ENCODE measurements at regions not wholly inside any gene's neighbourhood (a gene's known extent, or its start where the extent isn't known, plus 50 kb on each side); places are given as distances from the start of the nearest gene placed in this dataset.
"Not testable (repeated sequence)": the region's sequence is repeated elsewhere in the genome, so short reads cannot be mapped to it uniquely, and the experiment has no call there.

DNA sequence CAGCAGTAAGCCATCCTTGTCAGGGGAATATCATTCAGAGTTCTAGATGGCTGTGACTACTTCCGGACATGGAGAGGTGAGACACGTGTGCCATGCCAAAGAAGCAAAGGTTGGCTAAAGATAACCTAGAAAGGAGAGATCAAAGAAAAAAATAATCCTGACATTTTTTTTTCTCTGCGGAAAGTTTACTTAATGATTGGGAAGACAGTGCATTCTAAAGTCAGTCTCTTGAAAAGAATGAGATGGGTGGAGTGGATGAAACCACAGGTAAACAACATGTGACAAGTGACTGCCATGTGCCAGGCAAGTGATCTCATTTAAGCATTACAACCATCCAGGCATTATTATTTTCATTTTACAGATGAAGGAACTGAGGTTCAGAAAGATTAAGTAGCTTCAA lies 436.6 kb downstream of the SOX2 start:
- DNase-seq: no peak

DNA sequence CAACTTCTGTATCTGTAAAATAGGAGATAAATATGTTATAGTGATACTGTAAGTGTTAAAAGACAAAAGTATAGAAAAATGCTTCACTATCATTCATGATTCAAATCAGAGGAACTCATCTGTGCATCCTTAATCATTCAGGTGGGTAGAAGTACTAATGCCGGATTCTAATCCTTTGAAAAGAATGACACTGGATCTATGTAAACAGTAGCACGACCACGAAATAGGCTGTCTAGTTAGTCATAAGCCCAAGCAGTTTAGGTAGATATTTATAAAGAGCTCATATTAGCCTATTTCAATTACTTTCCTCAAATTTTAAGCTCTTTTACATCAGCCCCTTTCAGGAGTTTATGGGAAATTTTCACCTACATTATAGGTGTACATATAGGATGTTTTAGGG lies 437.9 kb downstream of the SOX2 start:
- DNase-seq: no peak

DNA sequence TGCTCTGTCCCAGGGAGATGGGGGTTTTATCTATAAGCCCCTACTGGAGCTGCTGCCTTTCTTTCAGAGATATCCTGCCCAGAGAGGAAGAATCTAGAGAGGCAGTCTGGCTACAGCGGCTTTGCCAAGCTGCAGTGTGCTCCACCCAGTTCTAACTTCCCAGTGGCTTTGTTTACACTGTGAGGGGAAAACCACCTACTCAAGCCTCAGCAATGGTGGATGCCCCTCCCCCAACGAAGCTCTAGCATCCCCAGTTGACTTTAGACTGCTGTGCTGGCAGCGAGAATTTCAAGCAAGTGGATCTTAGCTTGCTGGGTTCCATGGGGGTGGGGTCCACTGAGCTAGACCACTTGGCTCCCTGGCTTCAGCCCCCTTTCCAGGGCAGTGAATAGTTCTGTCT lies 444.6 kb downstream of the SOX2 start:
- not testable (repeated sequence) for DNase-seq

DNA sequence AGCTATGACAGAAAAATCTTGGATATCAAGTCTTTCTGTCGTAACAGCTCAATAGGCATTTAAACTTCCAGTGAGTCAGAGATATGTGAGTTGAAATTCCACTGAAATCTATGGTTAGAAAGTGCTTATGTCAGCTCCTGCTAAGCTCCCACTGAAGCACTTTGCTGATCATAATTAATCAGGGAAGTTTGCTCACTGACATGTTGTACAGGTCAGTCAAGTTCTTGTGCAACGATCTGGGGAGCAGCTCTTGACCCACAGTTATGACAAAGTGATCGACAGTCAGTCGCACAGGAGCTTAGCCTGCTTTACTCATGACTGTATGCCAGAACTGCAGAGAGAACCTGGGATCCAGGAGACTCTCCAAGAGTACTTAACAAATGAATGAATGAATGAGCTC lies 453.5 kb downstream of the SOX2 start:
- no peak for DNase-seq

DNA sequence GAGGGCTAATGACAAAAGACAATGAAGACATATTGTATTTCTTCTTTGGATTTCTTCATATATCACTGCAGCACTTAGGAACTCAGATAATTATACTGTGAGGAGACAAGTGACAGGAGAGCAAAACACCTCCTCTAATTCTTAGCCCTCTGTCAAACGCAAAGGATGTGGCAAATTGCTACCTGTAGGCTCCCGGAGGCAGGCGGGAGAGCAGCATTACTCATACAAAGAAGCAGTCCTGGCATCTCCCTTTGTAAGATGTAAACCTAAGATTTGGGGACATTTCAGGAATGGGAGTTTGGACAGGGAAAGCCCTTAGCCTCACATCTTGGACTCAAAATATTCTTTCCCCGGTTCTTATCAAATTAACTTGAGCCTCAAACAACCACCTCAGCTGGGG lies 460.8 kb downstream of the SOX2 start:
- no peak for DNase-seq

DNA sequence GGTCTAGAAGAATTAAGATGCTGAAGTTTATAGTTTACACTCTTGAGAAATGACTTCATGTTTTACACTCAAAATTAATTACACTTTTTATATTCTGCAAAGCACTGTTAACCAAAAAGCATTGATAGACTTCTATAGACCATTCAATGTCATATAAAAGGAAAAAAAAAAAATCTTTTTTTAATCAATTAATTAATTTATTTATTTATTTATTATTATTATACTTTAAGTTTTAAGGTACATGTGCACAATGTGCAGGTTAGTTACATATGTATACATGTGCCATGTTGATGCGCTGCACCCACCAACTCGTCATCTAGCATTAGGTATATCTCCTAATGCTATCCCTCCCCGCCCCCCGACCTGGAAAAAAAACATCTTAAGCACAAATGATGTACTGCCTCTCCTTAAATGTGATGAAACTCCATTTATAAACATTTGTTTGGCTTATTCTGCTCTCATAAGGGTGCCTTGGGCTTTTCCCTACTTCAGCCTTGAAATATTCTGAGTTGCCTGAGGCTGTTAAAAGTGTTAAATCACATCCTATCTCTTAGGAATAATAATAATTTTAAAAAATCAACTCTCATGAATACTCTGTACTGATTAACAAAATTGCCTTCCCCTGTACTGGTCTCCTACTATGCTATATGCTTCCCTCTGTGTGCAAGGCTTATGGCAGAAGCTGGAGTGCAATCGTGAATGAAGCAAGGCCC lies 466.9 kb downstream of the SOX2 start:
- DNase-seq: no peak

DNA sequence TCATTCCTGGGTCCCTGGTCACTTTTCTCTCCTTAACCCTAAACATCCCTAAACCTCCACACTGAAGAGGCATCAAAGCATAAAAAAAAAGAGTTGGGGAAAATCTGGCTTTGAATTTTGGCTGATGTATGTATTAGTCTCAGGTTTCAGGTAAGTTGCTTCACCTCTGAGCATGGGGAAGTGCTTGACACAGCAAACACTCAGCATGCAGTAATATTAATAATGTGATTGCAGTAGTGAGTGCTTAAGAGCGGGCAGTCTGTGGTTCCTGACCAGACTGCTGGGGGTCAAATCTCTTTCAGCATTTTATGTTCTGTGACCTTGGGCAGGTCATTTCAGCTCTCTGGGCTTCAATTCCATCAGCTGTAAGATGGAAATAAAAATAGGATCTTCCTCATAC lies 467.9 kb downstream of the SOX2 start:
- DNase-seq: no peak

DNA sequence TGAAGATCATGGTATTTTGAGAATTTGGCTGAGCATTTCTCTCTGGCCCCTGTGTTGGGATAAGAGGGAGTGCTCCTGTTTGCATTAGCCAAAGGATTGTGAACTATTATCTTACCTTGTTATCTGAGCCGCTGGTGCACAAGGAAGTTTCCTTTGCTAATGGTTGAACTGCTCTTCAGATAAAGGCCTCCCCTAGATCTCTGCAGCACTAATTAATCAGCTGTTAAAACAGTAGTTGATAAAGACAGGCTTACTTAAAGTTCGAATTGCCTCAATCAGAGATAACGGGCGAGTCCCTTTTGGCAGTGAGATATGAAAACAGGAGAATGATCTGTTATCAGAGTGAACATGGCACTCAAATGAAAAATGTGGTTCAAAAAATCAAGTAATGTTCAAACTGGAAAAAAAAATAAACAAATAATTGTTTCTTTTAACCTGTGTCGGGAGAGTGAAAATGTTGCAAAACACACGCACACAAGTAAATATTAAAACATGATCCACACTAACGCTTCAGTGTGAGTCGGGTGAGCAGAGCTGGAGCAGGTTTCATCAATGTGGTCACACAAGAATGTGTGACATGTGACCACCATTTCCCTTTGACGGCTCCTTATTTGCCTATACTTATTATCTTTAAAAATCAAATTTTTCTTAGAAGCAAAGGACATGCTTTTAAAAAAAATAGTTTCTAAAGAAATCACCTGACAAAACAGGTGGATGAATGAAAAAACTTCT lies 469.1 kb downstream of the SOX2 start:
- no peak for DNase-seq

DNA sequence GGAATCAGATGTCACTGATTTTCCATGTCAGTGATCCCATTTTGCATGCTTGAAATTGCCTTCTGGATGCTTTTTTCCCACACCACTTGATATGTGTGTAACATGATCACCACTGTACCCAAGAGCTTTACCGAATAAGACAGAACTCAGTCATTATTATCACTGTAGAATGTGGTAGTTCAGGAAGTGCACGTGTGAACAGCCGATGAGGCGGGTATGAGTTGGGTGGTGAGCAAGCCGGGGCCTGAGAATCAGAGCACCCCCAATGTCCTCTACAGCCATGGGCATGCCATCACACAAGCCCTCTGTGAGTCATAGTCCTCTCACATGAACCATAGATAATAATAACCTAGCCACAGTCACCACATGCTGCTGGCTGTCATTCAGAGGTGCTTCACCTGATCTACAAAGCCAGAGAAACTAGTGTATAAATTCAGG lies 470.8 kb downstream of the SOX2 start:
- no peak for DNase-seq

DNA sequence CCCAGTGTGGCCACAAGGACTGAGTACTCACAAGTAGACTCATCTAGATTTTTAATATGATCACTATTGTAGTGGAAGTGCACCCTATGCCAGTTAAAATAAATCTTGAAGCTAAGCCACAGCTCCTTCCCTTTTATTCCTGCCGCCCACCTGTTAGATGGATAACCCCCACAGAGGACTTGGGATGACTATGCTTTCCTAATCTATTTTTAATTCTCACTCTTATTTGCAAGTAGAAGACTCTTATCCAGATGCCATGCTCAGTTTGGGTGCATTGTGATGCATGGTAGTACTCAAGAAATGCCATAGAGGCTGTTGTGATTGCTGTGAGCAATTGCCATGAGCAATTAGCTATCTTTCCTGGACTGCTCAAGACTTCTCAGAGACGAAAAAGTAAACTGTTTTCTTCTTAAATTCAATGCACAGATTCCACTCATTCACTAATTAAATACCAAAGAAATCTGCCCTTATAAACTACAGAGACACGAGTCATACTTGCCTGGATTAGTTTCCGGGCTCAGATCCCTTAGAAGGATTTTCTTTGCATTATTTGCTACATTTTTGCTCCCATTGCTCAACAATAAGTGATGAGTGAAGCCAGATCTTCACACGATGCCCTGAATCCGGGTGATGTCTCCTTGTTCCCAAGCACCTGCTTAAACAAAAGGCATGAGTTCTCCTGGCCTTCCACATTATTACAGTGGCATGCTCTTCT lies 472.1 kb downstream of the SOX2 start:
- DNase-seq: no peak

DNA sequence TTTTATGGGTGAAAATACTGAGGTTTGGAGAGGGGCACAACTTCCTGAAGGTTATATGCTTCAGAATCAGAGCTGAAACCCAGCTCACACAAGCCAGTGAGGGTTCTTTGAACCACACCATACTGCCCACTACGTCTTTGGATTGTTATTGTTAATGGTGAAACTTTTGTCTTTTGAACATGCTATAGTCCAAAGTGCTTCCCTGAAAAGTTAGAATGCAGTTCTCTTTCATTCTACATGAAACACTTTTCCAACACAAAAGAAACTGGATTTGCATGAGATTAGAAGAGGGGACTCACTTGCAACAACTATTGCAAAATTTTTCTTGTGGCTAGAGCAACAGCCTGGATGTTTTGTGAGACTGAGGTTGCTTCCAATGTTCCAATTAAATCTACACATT lies 473.6 kb downstream of the SOX2 start:
- no peak for DNase-seq

DNA sequence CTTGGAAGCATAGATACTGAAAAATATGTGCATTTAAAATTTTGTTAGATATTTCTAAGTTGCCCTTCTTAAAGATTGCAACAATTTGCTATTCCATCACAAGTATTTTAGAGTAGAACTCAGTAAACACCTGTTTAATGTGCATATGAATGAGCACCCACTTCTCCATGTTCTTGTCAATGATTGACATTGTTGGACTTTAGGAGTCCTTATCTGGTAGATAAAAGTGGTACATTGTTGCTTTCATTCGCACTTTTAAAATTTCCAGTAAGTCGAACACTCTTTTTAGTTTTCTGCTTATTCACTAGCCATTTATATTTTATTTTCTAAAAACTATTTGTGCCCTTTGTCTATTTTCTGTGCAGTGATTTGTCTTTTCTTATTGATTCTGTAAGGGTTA lies 478.3 kb downstream of the SOX2 start:
- DNase-seq: no peak

DNA sequence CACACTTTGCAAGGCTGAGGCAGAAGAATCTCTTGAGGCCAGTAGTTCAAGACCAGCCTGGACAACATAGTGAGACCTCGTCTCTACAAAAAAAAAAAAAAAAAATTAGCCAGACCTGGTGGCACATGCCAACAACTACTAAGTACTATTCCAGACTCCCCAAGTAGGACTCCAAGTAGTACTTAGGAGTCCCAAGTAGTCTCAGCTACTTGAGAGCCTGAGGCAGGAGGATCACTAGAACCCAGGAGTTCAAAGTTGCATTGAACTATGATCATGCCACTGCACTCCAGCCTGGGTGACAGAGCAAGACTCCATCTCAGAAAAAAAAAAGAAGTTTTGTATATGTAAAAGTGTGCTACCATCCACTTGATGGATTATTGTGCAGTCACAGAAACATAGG lies 486.6 kb downstream of the SOX2 start:
- no peak for DNase-seq

DNA sequence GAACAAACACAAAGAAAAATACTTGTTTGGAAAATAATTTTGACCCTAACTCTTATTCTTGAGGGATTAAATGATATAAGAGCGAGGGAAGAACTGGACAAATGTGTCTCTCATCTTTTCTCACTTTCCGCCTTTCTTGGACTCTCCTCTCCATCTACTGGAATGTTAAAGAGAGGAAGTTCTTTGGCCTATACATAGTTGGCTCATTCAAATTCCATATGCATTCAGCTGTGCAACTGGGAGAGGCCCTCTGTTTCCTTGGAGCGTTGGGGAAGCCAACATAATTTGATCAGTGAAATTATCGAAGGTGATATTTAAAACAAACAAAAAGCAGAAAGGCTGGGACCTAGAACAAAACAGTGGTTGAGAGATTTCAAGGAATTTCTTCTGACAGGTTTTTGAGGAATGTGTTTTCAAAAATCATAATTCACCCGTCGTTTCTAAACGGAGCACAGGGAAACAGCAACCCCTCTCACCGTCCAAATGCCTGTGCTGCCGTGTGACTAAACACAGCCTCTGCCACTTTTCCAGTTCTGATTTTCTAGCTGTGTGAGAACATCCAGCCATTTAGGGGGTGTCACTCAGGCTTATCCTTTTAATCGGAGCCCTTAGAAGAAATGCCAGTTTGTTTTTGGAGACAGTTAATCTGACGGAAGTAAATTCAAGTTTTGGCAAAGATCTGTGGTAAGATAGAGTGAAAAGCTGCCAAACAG lies 489.9 kb downstream of the SOX2 start:
- no peak for DNase-seq

DNA sequence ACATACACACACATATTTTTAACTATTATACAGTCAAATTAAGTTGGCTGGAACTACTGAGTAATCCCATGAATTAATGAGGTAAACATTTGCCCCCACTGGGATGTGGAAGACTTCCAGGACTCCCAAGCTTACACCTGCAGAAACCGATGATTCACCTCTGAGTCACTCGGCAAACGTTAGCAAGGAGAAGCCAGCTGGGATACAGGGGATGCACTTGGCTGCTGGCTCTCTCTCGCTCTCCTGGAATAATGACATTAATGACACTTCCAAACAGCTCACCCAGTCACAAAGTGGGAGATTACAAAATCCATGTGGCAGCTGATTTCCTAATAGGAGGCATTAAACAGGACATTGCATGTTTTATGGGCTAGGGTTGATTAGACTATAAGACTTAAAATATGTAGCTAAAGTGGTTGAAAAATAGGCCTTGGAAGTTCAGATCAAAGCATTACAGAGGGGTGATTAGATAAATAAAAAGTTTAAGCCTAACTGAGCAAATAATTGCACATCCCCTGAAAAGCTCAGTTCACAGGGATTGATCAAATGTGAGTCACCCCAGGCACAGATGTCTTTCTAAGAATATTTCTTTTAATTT lies 500.9 kb downstream of the SOX2 start:
- DNase-seq: no peak

DNA sequence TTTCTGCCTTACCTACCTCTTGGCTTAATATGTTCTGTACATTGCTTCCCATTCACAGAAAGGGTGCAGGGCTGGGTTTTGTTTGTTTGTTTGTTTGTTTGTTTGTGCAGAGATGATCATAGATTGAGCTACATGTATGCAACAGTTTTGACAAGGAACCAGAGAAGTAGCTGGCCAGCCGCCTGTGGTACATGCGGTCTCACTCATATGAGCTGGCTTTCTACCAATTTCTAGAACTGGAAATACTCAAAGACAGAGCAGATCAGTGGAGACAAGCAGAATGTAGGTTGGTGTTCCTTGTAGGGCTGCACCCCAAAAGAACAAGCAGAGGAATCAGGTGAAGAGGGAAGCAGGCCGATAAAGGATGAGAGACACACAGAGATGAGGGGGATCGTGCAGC lies 502.7 kb downstream of the SOX2 start:
- DNase-seq: no peak

DNA sequence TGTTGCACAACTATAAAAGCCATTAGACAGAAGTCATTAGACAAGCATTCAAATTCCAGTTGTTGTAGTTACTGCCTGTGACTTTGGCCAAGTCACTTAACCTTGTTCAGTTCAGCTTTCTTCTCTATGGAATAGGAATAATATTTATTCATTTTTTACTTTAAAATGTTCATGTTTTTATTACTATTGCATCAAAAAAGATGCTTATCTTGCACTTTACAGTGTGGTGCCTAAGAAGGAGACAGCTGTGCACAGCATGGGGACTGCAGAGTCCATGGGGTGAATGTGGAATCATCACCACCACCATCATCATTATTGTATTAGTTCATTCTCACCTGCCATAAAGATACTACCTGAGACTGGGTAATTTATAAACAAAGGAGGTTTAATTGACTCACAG lies 504.2 kb downstream of the SOX2 start:
- no peak for DNase-seq

DNA sequence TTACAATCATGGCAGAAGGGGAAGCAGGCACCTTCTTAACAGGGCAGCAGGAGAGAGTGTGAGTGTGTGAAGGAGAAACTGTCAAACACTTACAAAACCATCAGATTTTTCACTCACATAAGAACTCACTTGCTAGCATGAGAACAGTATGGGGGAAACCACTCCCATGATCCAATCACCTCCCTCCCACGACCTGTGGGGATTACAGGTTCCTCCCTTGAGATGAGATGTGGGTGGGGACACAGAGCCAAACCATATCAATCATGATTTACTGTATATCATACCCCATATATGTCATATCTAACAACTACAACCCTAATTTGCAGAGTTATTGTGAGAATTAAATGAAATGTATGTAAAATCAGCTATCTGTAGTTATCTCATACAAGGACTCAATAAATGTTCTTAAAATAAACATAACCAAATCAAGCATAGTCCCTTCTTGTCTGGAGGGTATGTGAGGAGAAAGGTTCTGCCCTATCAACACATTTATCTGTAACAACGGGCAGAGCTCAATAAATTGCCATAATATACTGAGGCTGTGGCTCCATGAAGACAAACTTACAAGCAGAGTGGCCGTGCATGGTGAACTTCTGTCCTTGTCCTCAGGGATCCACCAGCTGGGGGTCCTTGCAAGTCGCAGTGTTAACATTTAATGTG lies 504.7 kb downstream of the SOX2 start:
- no peak for DNase-seq

DNA sequence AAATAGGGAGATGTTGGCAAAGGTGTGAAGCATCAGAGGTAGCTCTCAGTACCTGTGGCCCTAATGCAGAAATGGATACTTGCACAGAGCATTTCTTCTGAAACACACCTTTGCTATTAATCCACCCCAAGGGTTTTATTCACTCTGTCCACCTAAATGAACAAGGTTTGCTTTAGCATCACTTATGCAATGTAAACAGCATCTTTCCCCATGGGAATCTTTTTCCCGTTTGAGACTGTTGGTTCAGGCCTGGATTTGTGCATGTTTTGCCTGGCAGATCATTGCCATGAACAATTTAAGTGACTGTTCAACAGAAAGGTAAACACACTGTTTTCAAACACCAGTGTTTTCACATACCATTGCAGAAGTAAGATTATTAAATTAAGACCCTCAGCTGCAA lies 508.3 kb downstream of the SOX2 start:
- DNase-seq: no peak

DNA sequence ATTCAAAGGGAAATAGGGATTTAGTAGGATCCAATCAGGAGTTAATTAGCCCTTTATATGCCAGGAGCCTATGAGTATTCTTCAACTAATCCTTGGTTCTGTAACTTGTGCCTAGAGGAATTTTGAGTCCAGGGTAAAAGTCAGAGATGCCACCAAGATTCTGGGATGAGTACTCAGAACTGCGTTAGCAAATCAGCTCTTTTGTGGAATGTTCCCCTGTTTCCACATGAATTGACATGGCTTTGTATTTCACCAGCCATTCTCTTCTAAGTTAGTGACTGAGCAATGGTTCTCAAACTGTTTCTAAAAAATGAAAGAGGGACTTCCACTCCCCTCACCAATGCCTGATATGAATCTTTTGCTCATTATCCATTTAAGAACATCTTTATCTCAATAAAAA lies 508.7 kb downstream of the SOX2 start:
- no peak for DNase-seq

DNA sequence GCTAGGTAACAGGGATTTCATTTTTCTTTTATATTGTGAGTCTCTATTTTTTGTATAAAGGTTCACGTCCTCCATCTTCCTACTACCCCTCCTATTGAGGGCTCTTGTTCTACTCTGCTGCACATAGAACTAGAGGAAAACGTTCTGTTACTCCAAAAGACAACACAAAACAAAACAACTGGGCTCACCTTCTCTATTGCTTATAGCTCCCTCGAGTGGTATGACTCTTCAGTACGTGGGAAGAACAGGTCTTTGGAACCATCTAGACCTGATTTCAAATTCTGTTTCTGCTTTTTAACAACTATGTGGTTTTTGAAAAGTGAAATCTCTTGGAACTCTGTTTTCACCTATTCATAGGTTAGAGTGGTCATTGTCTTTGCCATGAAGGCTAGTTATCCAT lies 515.3 kb downstream of the SOX2 start:
- DNase-seq: no peak

DNA sequence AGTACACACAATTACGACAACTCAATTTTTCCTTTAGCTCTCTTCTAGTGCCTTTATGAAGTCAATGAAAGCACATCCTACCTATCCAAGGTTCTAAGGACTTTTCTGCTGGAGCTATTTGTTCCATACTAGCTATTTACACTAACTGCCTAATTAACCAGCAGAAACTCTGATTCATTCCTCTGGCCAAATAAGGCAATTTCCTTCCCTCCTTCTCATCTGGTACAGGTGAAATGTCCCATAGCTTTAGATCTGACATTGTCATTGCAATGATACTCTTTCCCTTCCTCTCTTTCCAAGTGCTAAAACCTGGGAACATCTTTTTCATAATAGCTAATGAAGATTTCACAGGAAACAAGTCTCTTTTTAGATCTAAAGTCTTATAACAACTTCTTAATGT lies 521.7 kb downstream of the SOX2 start:
- no peak for DNase-seq

DNA sequence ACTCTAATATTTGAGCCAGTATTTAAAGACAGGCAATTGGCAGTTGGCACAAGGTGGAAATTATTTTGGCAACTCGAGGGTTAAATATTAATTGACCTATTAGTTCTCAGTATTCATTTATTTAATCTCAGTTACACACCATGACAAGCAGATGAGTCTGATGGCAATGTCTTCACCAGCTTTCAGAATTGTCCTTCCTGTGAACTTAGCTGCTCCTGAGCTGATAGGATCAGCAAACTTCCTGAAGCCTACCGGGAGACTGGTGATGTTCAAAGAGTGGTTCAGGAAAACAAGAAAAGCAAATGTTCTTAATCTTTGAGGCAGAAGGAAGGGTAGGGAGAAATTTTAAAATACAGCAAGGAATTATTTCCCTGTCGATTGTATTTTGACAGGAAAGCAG lies 522.2 kb downstream of the SOX2 start:
- no peak for DNase-seq
